Spleen (tissue), 7 donors: ENCODE measurements at regions not wholly inside any gene's neighbourhood (a gene's known extent, or its start where the extent isn't known, plus 50 kb on each side); places are given as distances from the start of the nearest gene placed in this dataset.

Experiments used
- POLR2A ChIP-seq, 3 donors: fragments of 450-650 bp; IDR thresholded peaks; one replicate each; pipeline ENCODE4 v1.5.1; 2017; ENCODE audit warnings: antibody characterized with exemption in 3 of 3, mild to moderate bottlenecking in 1 of 3
- POLR2AphosphoS5 ChIP-seq, 3 donors: sonication (generic); formaldehyde crosslinking; IDR thresholded peaks; one replicate each; pipeline ENCODE4 v1.5.1; 2017; ENCODE audit warnings: antibody characterized with exemption in 3 of 3
- TF ChIP-seq, protein P1 (sequence below), 11 experiments: fragments of 200-600 bp in 7 of 11; fragments of 450-650 bp in 4 of 11; sonication (generic) in 4 of 11; IDR thresholded peaks in 8 of 11; conservative IDR thresholded peaks in 3 of 11; 1 replicate in 7 of 11; 2 replicates in 4 of 11; pipeline versions ENCODE4 v1.4.0 to v1.8.0; 2016 to 2021; ENCODE audit warnings: antibody characterized with exemption in 11 of 11, inconsistent platforms in 4 of 11, mild to moderate bottlenecking in 1 of 11
- donor health status: DM: no; HTN: no; CAD: no; lungs with moderate emphysema.
- donor health status: DM: no; HTN: no; CAD: no.
- donor health status: DM: no; HTN: no; CAD: no.

DNA sequence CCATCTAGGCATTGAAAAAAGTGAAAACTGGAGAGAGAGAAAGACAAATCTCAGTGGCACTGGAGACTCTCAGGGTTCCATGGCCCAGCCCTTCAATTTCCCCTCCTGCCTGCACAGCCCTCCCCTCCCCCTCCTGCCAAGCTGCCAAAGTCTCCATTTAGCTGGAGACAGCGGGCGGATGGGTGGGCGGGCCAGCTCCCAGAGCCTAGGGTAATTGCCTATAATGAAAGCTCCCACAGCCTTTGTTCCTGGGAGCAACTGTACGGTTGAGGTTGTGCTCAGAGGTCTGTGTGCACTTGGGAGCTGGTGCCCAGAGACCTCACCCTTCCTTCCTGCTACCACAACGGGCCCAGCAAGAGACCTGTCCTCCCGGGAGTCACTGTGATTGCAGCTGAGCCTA, 89.6 kb downstream of the NAV1 start:
- TF ChIP-seq, protein P1, sequence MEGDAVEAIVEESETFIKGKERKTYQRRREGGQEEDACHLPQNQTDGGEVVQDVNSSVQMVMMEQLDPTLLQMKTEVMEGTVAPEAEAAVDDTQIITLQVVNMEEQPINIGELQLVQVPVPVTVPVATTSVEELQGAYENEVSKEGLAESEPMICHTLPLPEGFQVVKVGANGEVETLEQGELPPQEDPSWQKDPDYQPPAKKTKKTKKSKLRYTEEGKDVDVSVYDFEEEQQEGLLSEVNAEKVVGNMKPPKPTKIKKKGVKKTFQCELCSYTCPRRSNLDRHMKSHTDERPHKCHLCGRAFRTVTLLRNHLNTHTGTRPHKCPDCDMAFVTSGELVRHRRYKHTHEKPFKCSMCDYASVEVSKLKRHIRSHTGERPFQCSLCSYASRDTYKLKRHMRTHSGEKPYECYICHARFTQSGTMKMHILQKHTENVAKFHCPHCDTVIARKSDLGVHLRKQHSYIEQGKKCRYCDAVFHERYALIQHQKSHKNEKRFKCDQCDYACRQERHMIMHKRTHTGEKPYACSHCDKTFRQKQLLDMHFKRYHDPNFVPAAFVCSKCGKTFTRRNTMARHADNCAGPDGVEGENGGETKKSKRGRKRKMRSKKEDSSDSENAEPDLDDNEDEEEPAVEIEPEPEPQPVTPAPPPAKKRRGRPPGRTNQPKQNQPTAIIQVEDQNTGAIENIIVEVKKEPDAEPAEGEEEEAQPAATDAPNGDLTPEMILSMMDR (IDR thresholded peaks at IDR 0.05 in 8 of 11, conservative IDR thresholded peaks at IDR 0.05 in 3 of 11), result no peak
- no peak for TF ChIP-seq POLR2AphosphoS5 (IDR thresholded peaks at IDR 0.05)
- TF ChIP-seq POLR2A (IDR thresholded peaks at IDR 0.05), result no peak
